Peyer's patch (tissue), 4 donors: ENCODE measurements at regions not wholly inside any gene's neighbourhood (a gene's known extent, or its start where the extent isn't known, plus 50 kb on each side); places are given as distances from the start of the nearest gene placed in this dataset.
A peak's percentile ranks its signal among the peaks of the same experiment; 100 is the strongest.

ENCODE experiments used
- DNase-seq, 3 donors: peaks; one replicate each; pipeline ENCODE4 v3.0.0-alpha.2; 2017 to 2019
- H3K27ac ChIP-seq, 4 donors: fragments of 200-600 bp; sonication (generic); one replicate each; pipeline ENCODE4 v1.5.1; 2016 to 2019
- H3K27me3 ChIP-seq, 2 donors: fragments of 200-600 bp; sonication (generic); one replicate each; pipeline ENCODE4 v1.5.1; 2019
- H3K36me3 ChIP-seq, 3 donors: fragments of 200-600 bp; sonication (generic); one replicate each; pipeline ENCODE4 v1.5.1; 2016 to 2019
- H3K4me1 ChIP-seq, 4 donors: fragments of 200-600 bp; sonication (generic); one replicate each; pipeline ENCODE4 v1.5.1; 2016 to 2019
- H3K4me3 ChIP-seq, 4 donors: fragments of 200-600 bp; sonication (generic); 1 replicate in 3 of 4; 2 replicates in 1 of 4; pipeline ENCODE4 v1.5.1; 2016 to 2019; ENCODE audit warnings: mild to moderate bottlenecking in 1 of 4
- H3K9me3 ChIP-seq, 4 donors: fragments of 200-600 bp; sonication (generic); one replicate each; pipeline ENCODE4 v1.5.1; 2016 to 2019; ENCODE audit warnings: mild to moderate bottlenecking in 1 of 4
- CTCF ChIP-seq, 6 experiments: fragments of 450-650 bp in 4 of 6; fragments of 200-600 bp in 2 of 6; sonication (generic) in 1 of 6; IDR thresholded peaks; one replicate each; pipeline ENCODE4 v1.5.1; 2017 to 2019; ENCODE audit warnings: antibody characterized with exemption in 6 of 6, mild to moderate bottlenecking in 3 of 6, moderate library complexity in 1 of 6
- POLR2A ChIP-seq, 2 donors: fragments of 450-650 bp; IDR thresholded peaks; one replicate each; pipeline ENCODE4 v1.5.1; 2017; ENCODE audit warnings: antibody characterized with exemption in 2 of 2, mild to moderate bottlenecking in 2 of 2, moderate library complexity in 2 of 2

GRCh38 chrX:69238887-69239231, 73.6 kb upstream of the PJA1 start:
- no peak overlapping the region for H3K4me3 ChIP-seq
- H3K36me3 ChIP-seq = no peaks in the 10 kb centered on the region
- H3K4me1 ChIP-seq = no peaks in the 10 kb centered on the region
- DNase-seq = no peak
- no peaks in the 10 kb centered on the region for H3K9me3 ChIP-seq
- TF ChIP-seq CTCF (IDR thresholded peaks at IDR 0.05) (no peak), POLR2A (IDR thresholded peaks at IDR 0.05) (no peak)
- no peak overlapping the region for H3K27ac ChIP-seq
- H3K27me3 ChIP-seq = no peaks in the 10 kb centered on the region

GRCh38 chrX:69238114-69238886, 73.0 kb upstream of the PJA1 start:
- no peak for DNase-seq
- Histone ChIP-seq H3K36me3 (no peaks in the 10 kb centered on the region), H3K27me3 (no peaks in the 10 kb centered on the region), H3K4me3 (no peak overlapping the region), H3K27ac (no peak overlapping the region), H3K4me1 (no peaks in the 10 kb centered on the region), H3K9me3 (no peaks in the 10 kb centered on the region)
- no peak for TF ChIP-seq POLR2A (IDR thresholded peaks at IDR 0.05)

DNA sequence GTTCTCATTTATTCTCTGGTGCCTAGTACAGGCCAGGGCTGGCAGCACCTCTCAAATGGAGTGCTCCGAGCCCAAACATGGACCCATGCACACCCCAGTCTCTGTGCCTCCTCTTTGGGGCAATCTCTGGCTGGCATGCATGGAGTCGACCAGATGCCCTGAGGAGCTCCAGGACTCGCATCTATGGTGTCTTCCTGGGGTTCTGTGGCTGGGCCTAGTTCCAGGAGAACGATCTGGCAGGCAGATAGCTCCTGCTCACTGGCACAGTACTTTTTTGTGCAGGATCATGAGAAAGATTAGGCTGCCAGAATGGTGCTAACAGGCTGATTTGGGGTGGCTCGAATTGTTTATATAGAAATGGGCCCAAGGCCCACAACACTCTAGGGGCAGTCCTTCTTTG, 72.0 kb upstream of the PJA1 start:
- Histone ChIP-seq H3K27ac (no peak overlapping the region), H3K9me3 (no peaks in the 10 kb centered on the region), H3K36me3 (no peaks in the 10 kb centered on the region), H3K4me3 (no peak overlapping the region), H3K4me1 (no peaks in the 10 kb centered on the region), H3K27me3 (no peaks in the 10 kb centered on the region)
- no peak for TF ChIP-seq POLR2A (IDR thresholded peaks at IDR 0.05)
- no peak for TF ChIP-seq CTCF (IDR thresholded peaks at IDR 0.05)
- peak in 1 of 3 donors; percentile 2 for DNase-seq

DNA sequence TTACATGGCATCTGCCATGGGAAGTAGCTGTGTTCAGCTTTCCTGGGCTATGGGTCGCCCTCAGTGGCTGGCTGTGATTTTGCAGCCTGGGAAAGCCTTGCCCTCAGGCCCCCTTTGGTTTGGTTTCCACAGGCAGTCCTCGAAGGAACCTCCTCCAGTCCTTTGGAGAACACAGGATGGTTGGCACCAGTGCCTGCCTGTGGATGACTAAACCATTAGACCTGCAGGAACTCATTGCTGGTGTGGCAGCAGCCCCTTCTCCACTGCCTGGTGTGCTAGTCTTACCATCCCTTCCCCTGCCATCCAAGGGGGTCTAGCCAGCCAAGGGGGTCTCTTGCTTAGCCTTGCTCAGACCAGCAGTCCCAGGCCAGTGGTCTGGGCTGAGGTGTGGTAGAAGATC, 71.4 kb upstream of the PJA1 start:
- no peaks in the 10 kb centered on the region for H3K36me3 ChIP-seq

DNA sequence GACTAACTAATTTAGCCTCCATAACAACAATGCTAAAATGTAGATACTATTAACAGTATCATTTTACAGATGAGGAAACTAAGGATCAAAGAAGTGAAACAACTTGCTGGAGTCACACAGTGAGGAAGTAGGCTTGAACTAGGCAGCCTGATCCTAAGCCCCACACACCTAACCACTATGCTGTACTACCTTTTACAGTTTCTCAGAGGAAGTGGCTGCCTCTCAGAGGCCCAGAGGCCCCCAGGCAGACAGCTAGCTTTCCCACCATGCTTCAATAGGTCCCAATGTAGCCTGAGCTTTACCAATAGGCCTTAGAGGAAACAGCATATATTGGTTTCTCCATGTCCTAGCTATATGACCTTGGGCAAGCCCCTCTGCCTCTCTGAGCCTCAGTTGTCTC, 69.4 kb upstream of the PJA1 start:
- TF ChIP-seq CTCF (IDR thresholded peaks at IDR 0.05) (no peak), POLR2A (IDR thresholded peaks at IDR 0.05) (no peak)
- H3K36me3 ChIP-seq = no peaks in the 10 kb centered on the region
- H3K27ac ChIP-seq = no peak overlapping the region
- H3K9me3 ChIP-seq = no peaks in the 10 kb centered on the region
- H3K27me3 ChIP-seq = no peaks in the 10 kb centered on the region
- DNase-seq = peak in 1 of 3 donors; percentile 1
- H3K4me1 ChIP-seq = no peaks in the 10 kb centered on the region
- no peak overlapping the region for H3K4me3 ChIP-seq

More for the DNA sequence above, 71.4 kb upstream of the PJA1 start:
- H3K27me3 ChIP-seq = no peaks in the 10 kb centered on the region
- TF ChIP-seq POLR2A (IDR thresholded peaks at IDR 0.05) = no peak
- no peak for TF ChIP-seq CTCF (IDR thresholded peaks at IDR 0.05)
- no peak overlapping the region for H3K27ac ChIP-seq
- no peaks in the 10 kb centered on the region for H3K9me3 ChIP-seq
- H3K4me3 ChIP-seq = no peak overlapping the region
- H3K4me1 ChIP-seq = no peaks in the 10 kb centered on the region
- peak in 1 of 3 donors; percentile 33 for DNase-seq

DNA sequence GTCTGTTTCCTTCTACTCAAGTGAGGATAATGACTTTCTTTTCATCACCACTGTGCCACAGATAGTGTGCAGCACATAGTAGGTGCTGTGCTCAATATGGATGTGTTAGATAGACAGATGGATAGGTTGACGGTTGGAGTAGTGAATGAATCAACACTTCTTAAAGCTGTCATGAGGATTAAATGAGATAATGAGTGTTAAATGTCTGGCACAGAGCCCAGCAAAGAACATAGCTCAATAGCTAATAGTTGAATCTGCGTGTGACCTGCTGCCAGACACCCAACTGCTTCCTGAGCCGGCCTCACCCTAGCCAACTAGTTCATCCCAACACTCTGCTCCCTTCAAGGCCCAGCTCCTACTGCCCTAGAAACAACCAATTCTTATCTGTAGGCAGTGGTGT, 67.7 kb upstream of the PJA1 start:
- DNase-seq = peak in 1 of 3 donors; percentile 30
- Histone ChIP-seq H3K4me1 (no peaks in the 10 kb centered on the region), H3K4me3 (no peak overlapping the region), H3K36me3 (no peaks in the 10 kb centered on the region), H3K27ac (no peak overlapping the region), H3K27me3 (no peaks in the 10 kb centered on the region), H3K9me3 (no peaks in the 10 kb centered on the region)
- TF ChIP-seq CTCF (IDR thresholded peaks at IDR 0.05) = no peak
- no peak for TF ChIP-seq POLR2A (IDR thresholded peaks at IDR 0.05)
